Testis (tissue), 2 donors: ENCODE measurements at regions not wholly inside any gene's neighbourhood (a gene's known extent, or its start where the extent isn't known, plus 50 kb on each side); places are given as distances from the start of the nearest gene placed in this dataset.

ENCODE experiments used
- DNase-seq: peaks from one replicate; pipeline ENCODE4 v3.0.0-alpha.2; 2019
- H3K27ac ChIP-seq, 2 donors: fragments of 200-600 bp; sonication (generic); one replicate each; pipeline ENCODE4 v1.5.1; 2019
- H3K27me3 ChIP-seq: fragments of 200-600 bp; sonication (generic); one replicate; pipeline ENCODE4 v1.5.1; 2019
- H3K36me3 ChIP-seq: fragments of 200-600 bp; sonication (generic); one replicate; pipeline ENCODE4 v1.5.1; 2017; ENCODE audit warnings: low read depth; ENCODE audit errors: missing control alignments
- H3K4me1 ChIP-seq: fragments of 200-600 bp; sonication (generic); one replicate; pipeline ENCODE4 v1.5.1; 2019
- H3K4me3 ChIP-seq, 2 donors: fragments of 200-600 bp; sonication (generic); one replicate each; pipeline ENCODE4 v1.5.1; 2017 to 2019
- H3K9me3 ChIP-seq: fragments of 200-600 bp; sonication (generic); one replicate; pipeline ENCODE4 v1.5.1; 2017
- CTCF ChIP-seq, 3 experiments: fragments of 450-650 bp in 2 of 3; fragments of 200-600 bp in 1 of 3; sonication (generic) in 1 of 3; IDR thresholded peaks; one replicate each; pipeline ENCODE4 v1.5.1; 2016 to 2019; ENCODE audit warnings: antibody characterized with exemption in 3 of 3, mild to moderate bottlenecking in 2 of 3, moderate library complexity in 1 of 3
- POLR2A ChIP-seq: fragments of 450-650 bp; IDR thresholded peaks from one replicate; pipeline ENCODE4 v1.6.1; 2017; ENCODE audit warnings: antibody characterized with exemption, mild to moderate bottlenecking, moderate library complexity
- WGBS, 2 donors: methylation state at CpG; one replicate each; pipeline ENCODE4 v1.1.5; 2018; 5-methylcytosine and 5-hydroxymethylcytosine counted together
- intact Hi-C: fragments of 100-400 bp; cut with DNase I; formaldehyde crosslinking; loops from one replicate; pipeline ENCODE4 v1.15.1; 2023; ENCODE audit warnings: low total_unique reads

- TF ChIP-seq CTCF (IDR thresholded peaks at IDR 0.05) (no peak), POLR2A (no peak)
- no peak for DNase-seq
- Histone ChIP-seq H3K36me3 (no peaks in the 10 kb centered on the region), H3K4me3 (no peak overlapping the region), H3K27me3 (no peaks in the 10 kb centered on the region), H3K4me1 (no peaks in the 10 kb centered on the region), H3K9me3 (no peaks in the 10 kb centered on the region), H3K27ac (no peak overlapping the region)
- WGBS, 2 donors: 83 to 93% methylated on average over 2 of the region's 2 CpGs
- intact Hi-C loops: no loop called here
Measured at GRCh38 chr9:88716596-88717290, 181.8 kb downstream of the NXNL2 start.

DNA sequence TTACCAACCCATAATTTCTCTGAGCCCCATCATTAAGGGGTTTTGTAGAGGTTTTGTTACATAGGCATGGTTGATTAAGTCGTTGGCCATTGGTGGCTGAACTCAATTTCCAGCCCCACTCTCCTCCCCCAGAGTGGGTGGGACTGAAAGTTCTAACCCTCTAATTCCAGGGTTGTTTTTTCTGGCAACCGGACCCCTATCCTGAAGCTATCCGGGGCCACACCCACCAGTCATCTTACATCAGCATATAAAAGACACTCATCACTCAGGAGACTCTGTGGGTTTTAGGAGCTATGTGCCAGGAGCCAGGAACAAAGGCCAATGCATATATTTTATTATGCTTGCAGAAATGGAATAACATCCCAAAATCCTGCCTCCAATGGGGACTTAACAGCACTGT, 186.0 kb downstream of the NXNL2 start:
- no peak for TF ChIP-seq CTCF (IDR thresholded peaks at IDR 0.05)
- TF ChIP-seq POLR2A: no peak
- Histone ChIP-seq H3K4me1 (no peaks in the 10 kb centered on the region), H3K9me3 (no peaks in the 10 kb centered on the region), H3K36me3 (no peaks in the 10 kb centered on the region), H3K4me3 (no peak overlapping the region), H3K27me3 (no peaks in the 10 kb centered on the region), H3K27ac (no peak overlapping the region)
- intact Hi-C loops: no loop called here
- 89 to 90% methylated on average over 3 of the region's 3 CpGs for WGBS, 2 donors
- no peak for DNase-seq

DNA sequence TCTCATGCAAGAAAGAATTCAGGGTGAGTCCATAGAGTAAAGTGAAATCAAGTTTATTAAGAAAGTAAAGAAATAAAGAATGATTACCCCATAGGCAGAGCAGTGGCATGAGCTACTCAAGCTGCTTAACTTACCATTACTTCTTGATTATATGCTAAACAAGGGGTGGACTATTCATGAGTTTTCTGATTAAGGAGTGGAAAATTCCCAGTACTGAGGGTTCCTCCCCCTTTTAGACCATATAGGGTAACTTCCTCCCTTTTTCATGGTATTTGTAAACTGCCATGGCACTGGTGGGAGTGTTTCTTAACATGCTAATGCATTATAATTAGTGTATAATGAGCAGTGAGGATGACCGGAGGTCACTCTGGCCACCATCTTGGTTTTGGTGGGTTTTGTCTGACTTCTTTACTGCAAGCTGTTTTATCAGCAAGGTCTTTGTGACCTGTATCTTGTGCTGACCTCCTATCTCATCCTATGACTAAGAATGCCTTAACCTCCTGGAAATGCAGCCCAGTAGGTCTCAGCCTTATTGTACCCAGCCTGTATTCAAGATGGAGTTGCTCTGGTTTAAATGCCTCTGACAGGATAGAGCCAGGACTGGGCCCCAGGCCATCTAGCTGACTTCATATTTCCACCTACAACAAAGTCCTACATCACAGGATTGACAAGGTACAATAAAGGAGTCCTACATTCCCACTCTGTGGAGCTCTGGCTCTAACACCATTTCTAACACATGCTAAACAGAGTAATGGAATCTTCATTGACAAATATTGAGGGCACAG, 186.7 kb downstream of the NXNL2 start:
- no peak for DNase-seq
- WGBS, 2 donors: 75 to 100% methylated on average over 1 of the region's 1 CpG
- Histone ChIP-seq H3K9me3 (no peaks in the 10 kb centered on the region), H3K4me1 (no peaks in the 10 kb centered on the region), H3K4me3 (no peak overlapping the region), H3K36me3 (no peaks in the 10 kb centered on the region), H3K27me3 (no peaks in the 10 kb centered on the region), H3K27ac (no peak overlapping the region)
- TF ChIP-seq CTCF (IDR thresholded peaks at IDR 0.05) (no peak), POLR2A (no peak)
- intact Hi-C loops: no loop called here

- no peak overlapping the region for H3K4me3 ChIP-seq
- intact Hi-C loops: no loop called here
- no peaks in the 10 kb centered on the region for H3K27me3 ChIP-seq
- DNase-seq: peak; percentile 30
- TF ChIP-seq CTCF (IDR thresholded peaks at IDR 0.05) (peak in 2 of 3 experiments; percentile 9 to 22), POLR2A (no peak)
- no peaks in the 10 kb centered on the region for H3K36me3 ChIP-seq
- 92 to 100% methylated on average over 2 of the region's 2 CpGs for WGBS, 2 donors
- H3K9me3 ChIP-seq: no peaks in the 10 kb centered on the region
- no peaks in the 10 kb centered on the region for H3K4me1 ChIP-seq
- H3K27ac ChIP-seq: no peak overlapping the region
Measured at GRCh38 chr9:88722753-88723152, 187.8 kb downstream of the NXNL2 start.
